ENCODE measurements at regions not wholly inside any gene's neighbourhood (a gene's known extent, or its start where the extent isn't known, plus 50 kb on each side); places are given as distances from the start of the nearest gene placed in this dataset.

DNA sequence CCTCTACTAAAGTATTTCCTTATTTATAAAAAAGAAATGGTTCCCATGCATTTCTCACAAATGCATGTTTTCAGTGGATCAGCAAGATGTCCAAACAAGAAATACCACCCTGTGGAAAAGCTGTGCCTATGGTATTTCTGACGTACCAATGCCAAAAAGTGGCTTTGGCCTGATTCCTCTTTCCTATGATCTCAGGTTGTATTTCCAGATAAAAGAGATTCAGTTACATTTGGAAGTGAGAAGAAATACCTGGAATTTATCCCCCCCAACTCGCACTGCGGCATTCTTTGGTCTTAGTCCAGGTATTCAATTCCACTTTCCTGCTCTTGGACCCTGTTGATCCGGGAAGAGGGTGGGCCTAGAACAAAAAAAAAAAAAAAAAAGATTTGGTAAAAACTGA is 815.9 kb upstream of the FRG1 start:
- TF ChIP-seq, protein P1, sequence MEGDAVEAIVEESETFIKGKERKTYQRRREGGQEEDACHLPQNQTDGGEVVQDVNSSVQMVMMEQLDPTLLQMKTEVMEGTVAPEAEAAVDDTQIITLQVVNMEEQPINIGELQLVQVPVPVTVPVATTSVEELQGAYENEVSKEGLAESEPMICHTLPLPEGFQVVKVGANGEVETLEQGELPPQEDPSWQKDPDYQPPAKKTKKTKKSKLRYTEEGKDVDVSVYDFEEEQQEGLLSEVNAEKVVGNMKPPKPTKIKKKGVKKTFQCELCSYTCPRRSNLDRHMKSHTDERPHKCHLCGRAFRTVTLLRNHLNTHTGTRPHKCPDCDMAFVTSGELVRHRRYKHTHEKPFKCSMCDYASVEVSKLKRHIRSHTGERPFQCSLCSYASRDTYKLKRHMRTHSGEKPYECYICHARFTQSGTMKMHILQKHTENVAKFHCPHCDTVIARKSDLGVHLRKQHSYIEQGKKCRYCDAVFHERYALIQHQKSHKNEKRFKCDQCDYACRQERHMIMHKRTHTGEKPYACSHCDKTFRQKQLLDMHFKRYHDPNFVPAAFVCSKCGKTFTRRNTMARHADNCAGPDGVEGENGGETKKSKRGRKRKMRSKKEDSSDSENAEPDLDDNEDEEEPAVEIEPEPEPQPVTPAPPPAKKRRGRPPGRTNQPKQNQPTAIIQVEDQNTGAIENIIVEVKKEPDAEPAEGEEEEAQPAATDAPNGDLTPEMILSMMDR (IDR thresholded peaks at IDR 0.05; ENCODE audit: borderline replicate concordance, control extremely low read depth, extremely low read depth, insufficient read depth, missing control alignments): no peak
- DNase-seq (ENCODE audit: low spot score): no peak
- in situ Hi-C loops (cut with MboI; ENCODE audit: low sequenced_read_pairs, unreplicated experiment): no loop called here

GRCh38 chr4:189126040-189126439 is 814.6 kb upstream of the FRG1 start:
- TF ChIP-seq, protein P1 (IDR thresholded peaks at IDR 0.05; ENCODE audit: borderline replicate concordance, control extremely low read depth, extremely low read depth, insufficient read depth, missing control alignments): no peak
- in situ Hi-C loops (cut with MboI; ENCODE audit: low sequenced_read_pairs, unreplicated experiment): no loop called here
- no peak for DNase-seq (ENCODE audit: low spot score)

GRCh38 chr4:189128341-189128740 is 812.3 kb upstream of the FRG1 start:
- TF ChIP-seq, protein P1 (IDR thresholded peaks at IDR 0.05; ENCODE audit: borderline replicate concordance, control extremely low read depth, extremely low read depth, insufficient read depth, missing control alignments): no peak
- in situ Hi-C loops (cut with MboI; ENCODE audit: low sequenced_read_pairs, unreplicated experiment): no loop called here
- DNase-seq (ENCODE audit: low spot score): no peak

- in situ Hi-C loops (cut with MboI; ENCODE audit: low sequenced_read_pairs, unreplicated experiment): no loop called here
- DNase-seq (ENCODE audit: low spot score): no peak
- TF ChIP-seq, protein P1 (IDR thresholded peaks at IDR 0.05; ENCODE audit: borderline replicate concordance, control extremely low read depth, extremely low read depth, insufficient read depth, missing control alignments): no peak
Measured at GRCh38 chr4:189129044-189129694, 811.5 kb upstream of the FRG1 start.

DNA sequence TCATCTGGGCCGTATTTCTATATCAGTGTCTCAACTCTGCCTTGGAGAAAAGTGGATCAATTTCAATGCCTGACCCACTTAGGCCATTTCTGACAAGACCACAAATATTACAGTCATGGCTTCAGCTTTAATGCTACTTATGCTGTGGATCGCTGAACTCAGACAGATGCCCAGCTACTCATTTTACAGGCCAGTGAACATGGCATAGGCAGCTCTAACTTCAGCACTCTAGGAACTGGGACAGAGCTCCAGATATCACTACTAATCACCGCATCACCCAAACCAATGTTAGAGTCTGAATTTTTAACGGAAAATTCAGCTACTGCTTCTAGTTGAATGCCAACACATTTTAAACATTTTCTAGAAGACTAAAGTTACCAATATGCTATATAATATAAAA is 809.6 kb upstream of the FRG1 start:
- no peak for DNase-seq (ENCODE audit: low spot score)
- TF ChIP-seq, protein P1 (IDR thresholded peaks at IDR 0.05; ENCODE audit: borderline replicate concordance, control extremely low read depth, extremely low read depth, insufficient read depth, missing control alignments): no peak
- in situ Hi-C loops (cut with MboI; ENCODE audit: low sequenced_read_pairs, unreplicated experiment): no loop called here

DNA sequence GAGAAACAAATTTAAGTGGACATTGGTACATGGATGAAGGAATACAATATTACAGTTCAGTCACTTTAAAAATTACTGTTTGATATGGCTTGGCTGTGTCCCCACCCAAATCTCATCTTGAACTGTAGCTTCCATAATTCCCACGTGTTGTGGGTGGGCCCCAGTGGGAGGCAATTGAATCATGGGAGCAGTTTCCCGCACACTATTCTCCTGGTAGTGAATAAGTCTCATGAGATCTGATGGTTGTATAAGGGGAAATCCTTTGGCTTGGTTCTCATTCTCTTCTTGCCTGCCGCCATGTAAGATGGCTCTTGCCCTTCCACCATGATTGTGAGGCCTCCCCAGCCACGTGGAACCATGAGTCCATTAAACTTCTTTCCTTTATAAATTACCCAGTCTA is 804.2 kb upstream of the FRG1 start:
- TF ChIP-seq, protein P1 (IDR thresholded peaks at IDR 0.05; ENCODE audit: borderline replicate concordance, control extremely low read depth, extremely low read depth, insufficient read depth, missing control alignments): no peak
- in situ Hi-C loops (cut with MboI; ENCODE audit: low sequenced_read_pairs, unreplicated experiment): no loop called here
- no peak for DNase-seq (ENCODE audit: low spot score)
